HG02885 (cell line): ENCODE measurements at regions not wholly inside any gene's neighbourhood (a gene's known extent, or its start where the extent isn't known, plus 50 kb on each side); places are given as distances from the start of the nearest gene placed in this dataset.

ENCODE experiments used
- ATAC-seq: cut with Tn5 transposase; IDR thresholded peaks from one replicate; pipeline ENCODE4 v1.9.1; 2021; ENCODE audit warnings: mild to moderate bottlenecking; ENCODE audit not compliant: unreplicated experiment, poor library complexity

- ATAC-seq: no peak
Measured at GRCh38 chr13:107545946-107546502, 669.3 kb downstream of the LIG4 start.

- no peak for ATAC-seq
Measured at GRCh38 chr13:107534548-107534947, 680.8 kb downstream of the LIG4 start.

- no peak for ATAC-seq
Measured at GRCh38 chr13:107531816-107532215, 683.5 kb downstream of the LIG4 start.

GRCh38 chr13:107531180-107531579, 684.2 kb downstream of the LIG4 start:
- no peak for ATAC-seq

- ATAC-seq: no peak
Measured at GRCh38 chr13:107529035-107529434, 686.3 kb downstream of the LIG4 start.

- ATAC-seq: no peak
Measured at GRCh38 chr13:107518780-107519179, 696.6 kb downstream of the LIG4 start.

GRCh38 chr13:107518292-107518691, 697.0 kb downstream of the LIG4 start:
- no peak for ATAC-seq

GRCh38 chr13:107516517-107516916, 698.8 kb downstream of the LIG4 start:
- no peak for ATAC-seq

GRCh38 chr13:107512551-107512950, 702.8 kb downstream of the LIG4 start:
- no peak for ATAC-seq

- no peak for ATAC-seq
Measured at GRCh38 chr13:107497661-107498060, 717.7 kb downstream of the LIG4 start.

- ATAC-seq: no peak
Measured at GRCh38 chr13:107493266-107493665, 722.1 kb downstream of the LIG4 start.

- ATAC-seq: no peak
Measured at GRCh38 chr13:107482688-107483087, 732.6 kb downstream of the LIG4 start.

- ATAC-seq: no peak
Measured at GRCh38 chr13:107480130-107480529, 735.2 kb downstream of the LIG4 start.

- ATAC-seq: no peak
Measured at GRCh38 chr13:107477772-107478379, 737.5 kb downstream of the LIG4 start.

- ATAC-seq: no peak
Measured at GRCh38 chr13:107475753-107476453, 739.4 kb downstream of the LIG4 start.

- ATAC-seq: no peak
Measured at GRCh38 chr13:107473253-107473652, 742.1 kb downstream of the LIG4 start.

GRCh38 chr13:107466326-107467099, 748.8 kb downstream of the LIG4 start:
- ATAC-seq: no peak

- ATAC-seq: no peak
Measured at GRCh38 chr13:107462501-107462900, 752.8 kb downstream of the LIG4 start.

GRCh38 chr13:107461751-107462150, 753.6 kb downstream of the LIG4 start:
- ATAC-seq: no peak

- ATAC-seq: no peak
Measured at GRCh38 chr13:107459430-107459829, 755.9 kb downstream of the LIG4 start.

GRCh38 chr13:107458269-107458668, 757.1 kb downstream of the LIG4 start:
- no peak for ATAC-seq
